Endothelial cell of umbilical vein (primary cell): ENCODE measurements at regions not wholly inside any gene's neighbourhood (a gene's known extent, or its start where the extent isn't known, plus 50 kb on each side); places are given as distances from the start of the nearest gene placed in this dataset.

Experiments
- BruUV-seq: library from RNA; stranded (reverse); fragments of 400-500 nt; replicated peaks from 2 replicates; lab custom pipeline; 2021; lab: Mats Ljungman, UMichigan
- CTCF ChIA-PET: fragments of 300-600, 350-600 bp; sonication (Branson Sonifier 250); formaldehyde crosslinking; loops from one replicate; lab custom pipeline; 2021; ENCODE audit warnings: antibody characterized with exemption, inconsistent platforms; lab: Charles Lee
- POLR2A ChIA-PET: fragments of 300-600, 350-600 bp; sonication (Branson Sonifier 250); formaldehyde crosslinking; loops from one replicate; lab custom pipeline; 2021; ENCODE audit warnings: antibody characterized with exemption, inconsistent platforms; lab: Charles Lee
- DNase-seq: peaks from one replicate; pipeline ENCODE4 v3.0.0-alpha.2; 2011; ENCODE audit warnings: low read depth, low spot score
- FAIRE-seq: peaks from 2 replicates; lab custom pipeline; 2011; peaks lifted over from hg19 to GRCh38; lab: Jason Lieb, UNC
- H2AFZ ChIP-seq: 2 replicates; pipeline ENCODE4 v1.6.0; 2012; ENCODE audit warnings: low read depth, low read length, control low read depth, inconsistent platforms
- H3K27ac ChIP-seq: 2 replicates; pipeline ENCODE4 v1.5.1; 2011; ENCODE audit warnings: low read depth, mild to moderate bottlenecking, control low read depth, low read length, moderate library complexity; ENCODE audit not compliant: insufficient read depth
- H3K27me3 ChIP-seq, 2 experiments: 2 replicates each; pipeline versions ENCODE4 v1.6.0 to v1.6.1; 2011; ENCODE audit warnings: low read length in 2 of 2, mixed read lengths in 1 of 2; ENCODE audit not compliant: control insufficient read depth in 2 of 2, insufficient read depth in 2 of 2
- H3K36me3 ChIP-seq, 2 experiments: 2 replicates in 1 of 2; 3 replicates in 1 of 2; pipeline ENCODE4 v1.5.1; 2011; ENCODE audit warnings: low read length in 2 of 2, mild to moderate bottlenecking in 1 of 2, moderate library complexity in 1 of 2; ENCODE audit not compliant: control insufficient read depth in 2 of 2, insufficient read depth in 2 of 2; ENCODE audit errors: extremely low read depth in 1 of 2
- H3K4me1 ChIP-seq: 3 replicates; pipeline ENCODE4 v1.5.1; 2011; ENCODE audit warnings: mild to moderate bottlenecking, low read length; ENCODE audit not compliant: control insufficient read depth, insufficient read depth; ENCODE audit errors: extremely low read depth
- H3K4me2 ChIP-seq: 2 replicates; pipeline ENCODE4 v1.6.1; 2011; ENCODE audit warnings: low read length, control low read depth, mixed read lengths; ENCODE audit not compliant: insufficient read depth
- H3K4me3 ChIP-seq, 3 experiments: fragments of 200-600 bp in 1 of 3; sonication (generic), shearing (Covaris generic) in 1 of 3; replicated peaks in 1 of 3; 2 replicates each; pipeline ENCODE4 v1.5.1; 2011 to 2016; ENCODE audit warnings: control low read depth in 3 of 3, low read length in 3 of 3, mild to moderate bottlenecking in 2 of 3, inconsistent platforms in 1 of 3, low read depth in 1 of 3, moderate library complexity in 1 of 3; ENCODE audit not compliant: insufficient read depth in 1 of 3
- H3K79me2 ChIP-seq: 2 replicates; pipeline ENCODE4 v1.6.0; 2012; ENCODE audit warnings: low read length, inconsistent platforms; ENCODE audit not compliant: control insufficient read depth, insufficient read depth
- H3K9ac ChIP-seq: replicated peaks from 2 replicates; pipeline ENCODE3; 2011; ENCODE audit warnings: low read length, control low read depth; ENCODE audit not compliant: insufficient read depth; ENCODE audit errors: extremely low read depth
- H3K9me1 ChIP-seq: replicated peaks from 3 replicates; pipeline ENCODE4 v1.6.0; 2011; ENCODE audit warnings: mild to moderate bottlenecking, low read length; ENCODE audit not compliant: control insufficient read depth, insufficient read depth; ENCODE audit errors: extremely low read depth
- H3K9me3 ChIP-seq: replicated peaks from 2 replicates; pipeline ENCODE4 v1.5.1; 2012; ENCODE audit warnings: low read length, inconsistent platforms; ENCODE audit not compliant: control insufficient read depth, insufficient read depth
- H4K20me1 ChIP-seq: replicated peaks from 2 replicates; pipeline ENCODE3; 2011; ENCODE audit warnings: mild to moderate bottlenecking, low read length; ENCODE audit not compliant: control insufficient read depth, insufficient read depth; ENCODE audit errors: extremely low read depth
- EZH2 ChIP-seq: IDR thresholded peaks from 2 replicates; pipeline ENCODE4 v1.6.1; 2012; ENCODE audit warnings: borderline replicate concordance, low read depth, mild to moderate bottlenecking, moderate library complexity, low read length, inconsistent platforms; ENCODE audit not compliant: severe bottlenecking
- FOS ChIP-seq: IDR thresholded peaks from 2 replicates; pipeline ENCODE4 v1.6.1; 2011; ENCODE audit warnings: mild to moderate bottlenecking, low read length, moderate library complexity, borderline replicate concordance; ENCODE audit not compliant: insufficient read depth
- GATA2 ChIP-seq: IDR thresholded peaks from 2 replicates; pipeline ENCODE4 v1.7.0; 2011; ENCODE audit warnings: low read depth, mild to moderate bottlenecking, moderate library complexity, mixed read lengths, low read length; ENCODE audit not compliant: insufficient read length, insufficient read depth
- JUN ChIP-seq: IDR thresholded peaks from 2 replicates; pipeline ENCODE4 v1.6.1; 2011; ENCODE audit warnings: borderline replicate concordance, low read depth; ENCODE audit not compliant: insufficient read length, insufficient read depth
- MYC ChIP-seq: IDR thresholded peaks from one replicate; pipeline ENCODE4 v1.6.1; 2011; ENCODE audit warnings: mild to moderate bottlenecking, low read depth, low read length
- POLR2A ChIP-seq: IDR thresholded peaks from 2 replicates; pipeline ENCODE4 v1.6.1; 2012; ENCODE audit warnings: low read depth, mild to moderate bottlenecking, control low read depth, low read length
- POLR2AphosphoS5 ChIP-seq: IDR thresholded peaks from 2 replicates; pipeline ENCODE4 v1.6.1; 2012; ENCODE audit warnings: low read depth, mild to moderate bottlenecking, control low read depth, low read length, moderate library complexity; ENCODE audit not compliant: insufficient read depth
- dilution Hi-C: fragments of 300-500 bp; cut with MboI; formaldehyde crosslinking; loops from one replicate; pipeline ENCODE4 v1.15.0; 2019; ENCODE audit warnings: low sequenced_read_pairs; ENCODE audit not compliant: extremely low pct_ligation_motif_present
- intact Hi-C: fragments of 100-400 bp; cut with micrococcal nuclease; formaldehyde crosslinking; loops from one replicate; pipeline ENCODE4 v1.10.0; 2022
- TF ChIP-seq, protein P1 (sequence below), 2 donors: IDR thresholded peaks; 1 replicate in 1 of 2; 2 replicates in 1 of 2; pipeline ENCODE4 v1.5.1; 2011; ENCODE audit warnings: low read length in 2 of 2, mild to moderate bottlenecking in 2 of 2, moderate library complexity in 2 of 2, control low read depth in 1 of 2, inconsistent platforms in 1 of 2, low read depth in 1 of 2; ENCODE audit not compliant: insufficient read depth in 1 of 2; ENCODE audit errors: extremely low read depth in 1 of 2
- TF ChIP-seq, protein P2 (sequence below): IDR thresholded peaks from 2 replicates; pipeline ENCODE4 v1.6.1; 2011; ENCODE audit not compliant: insufficient read depth, insufficient read length

DNA sequence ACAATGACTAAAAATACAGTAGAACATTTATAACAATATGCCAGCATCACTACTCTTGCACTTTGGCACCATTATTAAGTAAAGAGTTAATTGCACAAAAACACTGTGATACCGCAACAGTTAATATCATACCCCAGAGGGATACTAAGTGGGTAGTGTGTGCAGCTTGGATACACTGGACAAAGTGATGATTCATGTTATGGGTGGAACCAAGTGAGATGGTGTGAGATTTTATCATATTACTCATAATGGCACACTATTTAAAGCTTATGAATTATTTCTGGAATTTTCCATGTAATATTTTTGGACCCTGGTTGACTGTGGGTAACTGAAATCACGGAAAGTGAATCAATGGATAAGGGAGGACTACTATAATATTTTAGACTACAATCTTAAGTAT is 265.3 kb downstream of the PCDH18 start:
- no peaks in the 10 kb centered on the region for H3K27me3 ChIP-seq
- no peak for TF ChIP-seq POLR2AphosphoS5
- TF ChIP-seq, protein P1, sequence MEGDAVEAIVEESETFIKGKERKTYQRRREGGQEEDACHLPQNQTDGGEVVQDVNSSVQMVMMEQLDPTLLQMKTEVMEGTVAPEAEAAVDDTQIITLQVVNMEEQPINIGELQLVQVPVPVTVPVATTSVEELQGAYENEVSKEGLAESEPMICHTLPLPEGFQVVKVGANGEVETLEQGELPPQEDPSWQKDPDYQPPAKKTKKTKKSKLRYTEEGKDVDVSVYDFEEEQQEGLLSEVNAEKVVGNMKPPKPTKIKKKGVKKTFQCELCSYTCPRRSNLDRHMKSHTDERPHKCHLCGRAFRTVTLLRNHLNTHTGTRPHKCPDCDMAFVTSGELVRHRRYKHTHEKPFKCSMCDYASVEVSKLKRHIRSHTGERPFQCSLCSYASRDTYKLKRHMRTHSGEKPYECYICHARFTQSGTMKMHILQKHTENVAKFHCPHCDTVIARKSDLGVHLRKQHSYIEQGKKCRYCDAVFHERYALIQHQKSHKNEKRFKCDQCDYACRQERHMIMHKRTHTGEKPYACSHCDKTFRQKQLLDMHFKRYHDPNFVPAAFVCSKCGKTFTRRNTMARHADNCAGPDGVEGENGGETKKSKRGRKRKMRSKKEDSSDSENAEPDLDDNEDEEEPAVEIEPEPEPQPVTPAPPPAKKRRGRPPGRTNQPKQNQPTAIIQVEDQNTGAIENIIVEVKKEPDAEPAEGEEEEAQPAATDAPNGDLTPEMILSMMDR (IDR thresholded peaks at IDR 0.05; ENCODE audit: extremely low read depth in 1 of 2, insufficient read depth in 1 of 2, low read depth in 1 of 2, low read length in 2 of 2) = no peak
- no peak for TF ChIP-seq JUN
- TF ChIP-seq GATA2 = no peak
- no peak for TF ChIP-seq FOS
- TF ChIP-seq MYC = no peak
- TF ChIP-seq, protein P2, sequence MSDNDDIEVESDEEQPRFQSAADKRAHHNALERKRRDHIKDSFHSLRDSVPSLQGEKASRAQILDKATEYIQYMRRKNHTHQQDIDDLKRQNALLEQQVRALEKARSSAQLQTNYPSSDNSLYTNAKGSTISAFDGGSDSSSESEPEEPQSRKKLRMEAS = no peak
- TF ChIP-seq EZH2 = no peak
- no peak for TF ChIP-seq POLR2A
- H4K20me1 ChIP-seq = no peaks in the 10 kb centered on the region
- POLR2A ChIA-PET = no interaction called here
- H3K4me1 ChIP-seq = no peaks in the 10 kb centered on the region
- H2AFZ ChIP-seq = no peak overlapping the region
- H3K79me2 ChIP-seq = no peaks in the 10 kb centered on the region
- CTCF ChIA-PET = no interaction called here
- no peak overlapping the region for H3K27ac ChIP-seq
- intact Hi-C loops (no loop called here), dilution Hi-C loops (no loop called here)
- no TSS peak for BruUV-seq
- DNase-seq (no peak), FAIRE-seq (no peak)
- H3K9me1 ChIP-seq = no peaks in the 10 kb centered on the region
- no peak overlapping the region for H3K4me2 ChIP-seq
- no peak overlapping the region for H3K4me3 ChIP-seq
- H3K9ac ChIP-seq = no peak overlapping the region
- H3K36me3 ChIP-seq = no peaks in the 10 kb centered on the region
- H3K9me3 ChIP-seq = no peaks in the 10 kb centered on the region
